ENCODE measurements at regions not wholly inside any gene's neighbourhood (a gene's known extent, or its start where the extent isn't known, plus 50 kb on each side); places are given as distances from the start of the nearest gene placed in this dataset.

DNA sequence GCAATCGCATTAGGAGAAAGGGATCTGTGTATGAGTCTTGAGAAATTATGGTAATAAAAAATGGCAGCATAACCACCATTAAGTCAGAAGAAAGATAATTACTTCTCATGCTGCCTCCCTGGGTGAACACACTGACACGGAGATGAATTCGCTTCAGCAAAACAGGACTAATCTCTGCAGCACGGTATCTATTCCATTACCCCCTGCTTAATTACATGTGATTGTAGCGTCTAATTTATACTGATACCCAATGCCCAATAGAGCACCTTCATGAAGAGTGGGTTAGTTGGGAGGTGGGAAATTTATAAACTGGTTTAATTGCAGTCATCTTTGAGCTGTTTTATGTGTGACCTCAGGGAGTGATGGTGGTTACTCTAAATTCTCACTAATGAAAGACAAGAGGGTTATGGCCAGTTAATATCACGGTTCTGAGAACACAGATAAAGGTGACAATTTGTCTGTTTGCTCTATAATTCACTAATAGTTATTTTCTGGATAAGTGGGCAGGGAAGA is 476.2 kb upstream of the SULF2 start:
- no peak for DNase-seq

- DNase-seq, result no peak
Observed at GRCh38 chr20:48260129-48260756, 475.0 kb upstream of the SULF2 start.

DNA sequence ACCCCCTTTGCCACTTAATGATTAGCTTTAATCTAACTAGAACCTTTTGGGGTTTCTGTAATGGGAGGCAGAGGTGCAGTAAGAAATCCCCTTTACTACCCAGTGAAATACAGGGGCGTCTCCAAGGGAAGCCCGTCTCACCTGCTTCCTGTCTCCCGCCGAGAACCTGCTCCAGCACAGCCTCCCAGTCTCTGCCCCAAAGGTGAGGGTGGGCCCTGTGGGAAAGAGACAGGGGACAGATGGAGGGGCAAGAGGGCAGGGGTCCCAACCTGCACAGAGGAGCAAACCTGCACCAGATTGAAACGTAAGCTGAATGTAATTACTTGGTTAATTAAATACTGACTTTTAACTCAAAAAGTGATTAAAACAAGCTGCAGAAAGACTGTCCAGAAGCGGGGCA is 474.2 kb upstream of the SULF2 start:
- no peak for DNase-seq

- DNase-seq, result no peak
Observed at GRCh38 chr20:48257833-48258232, 472.6 kb upstream of the SULF2 start.

DNA sequence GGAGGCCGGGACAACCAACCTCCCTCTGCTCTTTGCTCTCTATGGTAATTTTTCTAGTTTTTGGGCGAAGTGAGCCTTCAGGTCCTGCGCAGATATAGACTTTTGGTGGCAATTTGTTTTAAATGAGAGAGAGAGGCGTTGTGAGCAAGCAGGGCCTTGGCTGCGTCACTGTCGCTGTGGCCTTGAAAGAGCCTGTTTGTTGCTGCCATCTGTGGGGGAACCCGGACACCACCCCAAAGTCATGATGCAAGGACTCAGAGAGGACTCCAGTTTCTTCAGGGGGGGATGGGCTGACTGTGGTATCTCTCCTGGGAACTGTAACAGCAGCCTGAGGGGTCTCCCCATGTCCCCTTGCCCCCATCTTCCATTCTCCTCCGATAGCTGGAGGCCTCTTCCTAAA is 462.7 kb upstream of the SULF2 start:
- no peak for DNase-seq

GRCh38 chr20:48246061-48246790 is 460.9 kb upstream of the SULF2 start:
- no peak for DNase-seq

- no peak for DNase-seq
Observed at GRCh38 chr20:48242623-48243022, 457.3 kb upstream of the SULF2 start.

GRCh38 chr20:48241482-48241881 is 456.2 kb upstream of the SULF2 start:
- DNase-seq, result no peak

GRCh38 chr20:48238781-48239180 is 453.5 kb upstream of the SULF2 start:
- no peak for DNase-seq

DNA sequence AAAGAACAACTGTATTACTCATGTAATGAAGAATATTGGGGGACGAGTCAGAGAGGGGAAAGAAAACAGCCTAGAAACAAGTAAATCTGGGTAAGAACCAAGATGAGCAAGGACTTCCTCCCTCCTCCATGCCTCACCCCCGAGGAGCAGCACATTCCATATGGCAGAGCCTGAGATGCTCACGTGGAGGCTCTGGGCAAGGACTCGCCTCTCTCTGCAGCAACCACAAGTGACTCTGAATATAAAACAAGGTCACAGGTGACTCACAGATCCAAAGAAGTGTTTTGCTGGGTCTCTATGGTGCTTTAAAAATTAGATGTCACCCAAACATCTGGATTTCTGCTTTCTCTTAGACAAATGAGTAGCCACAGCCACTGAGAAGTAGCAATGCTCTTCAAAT is 453.0 kb upstream of the SULF2 start:
- no peak for DNase-seq

DNA sequence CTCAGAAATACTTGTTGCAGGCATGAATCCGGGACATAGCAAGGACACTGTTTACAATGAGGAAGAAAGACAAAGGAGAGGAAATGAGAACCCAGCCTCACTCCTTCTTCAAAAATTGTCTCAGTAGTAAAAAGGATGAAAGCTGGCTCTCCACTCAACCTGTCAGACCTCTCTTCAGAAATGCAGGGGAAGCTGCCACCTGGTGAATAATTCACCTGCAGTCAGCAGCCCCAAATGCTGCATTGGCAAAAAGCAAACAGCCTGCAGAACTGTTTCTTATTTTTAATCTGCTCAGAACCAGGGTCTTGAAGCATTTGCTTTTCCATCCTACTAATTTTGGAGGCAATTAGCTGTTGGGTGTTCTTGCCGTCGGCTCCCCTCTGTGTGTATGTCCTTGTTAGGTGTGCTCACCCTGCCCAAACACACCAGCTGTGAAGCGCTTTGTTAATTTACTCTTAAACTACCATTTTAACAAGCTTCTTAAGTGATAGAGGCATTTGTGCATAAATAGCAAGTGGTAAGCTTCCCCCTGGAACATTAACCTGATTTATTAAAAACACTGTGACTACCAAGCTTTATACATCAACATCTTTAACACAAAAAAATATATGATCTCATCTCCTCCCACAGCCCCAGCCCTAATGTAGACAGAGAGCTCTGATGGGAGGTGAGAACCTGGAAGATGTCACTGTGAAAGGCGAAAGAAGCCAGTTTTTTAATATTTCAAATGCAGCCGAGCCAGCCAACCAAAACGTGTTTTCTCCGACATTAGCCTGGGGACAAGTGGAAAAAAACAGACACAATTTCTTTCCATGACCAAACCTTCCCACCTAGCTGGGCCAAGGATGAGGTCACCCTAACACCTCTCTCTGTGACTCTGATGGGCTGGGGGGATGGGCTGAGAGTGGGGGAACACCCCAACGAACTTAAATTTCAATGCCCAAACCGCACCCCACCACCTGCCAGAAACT is 451.0 kb upstream of the SULF2 start:
- DNase-seq, result no peak

- DNase-seq, result no peak
Observed at GRCh38 chr20:48234951-48235350, 449.7 kb upstream of the SULF2 start.

DNA sequence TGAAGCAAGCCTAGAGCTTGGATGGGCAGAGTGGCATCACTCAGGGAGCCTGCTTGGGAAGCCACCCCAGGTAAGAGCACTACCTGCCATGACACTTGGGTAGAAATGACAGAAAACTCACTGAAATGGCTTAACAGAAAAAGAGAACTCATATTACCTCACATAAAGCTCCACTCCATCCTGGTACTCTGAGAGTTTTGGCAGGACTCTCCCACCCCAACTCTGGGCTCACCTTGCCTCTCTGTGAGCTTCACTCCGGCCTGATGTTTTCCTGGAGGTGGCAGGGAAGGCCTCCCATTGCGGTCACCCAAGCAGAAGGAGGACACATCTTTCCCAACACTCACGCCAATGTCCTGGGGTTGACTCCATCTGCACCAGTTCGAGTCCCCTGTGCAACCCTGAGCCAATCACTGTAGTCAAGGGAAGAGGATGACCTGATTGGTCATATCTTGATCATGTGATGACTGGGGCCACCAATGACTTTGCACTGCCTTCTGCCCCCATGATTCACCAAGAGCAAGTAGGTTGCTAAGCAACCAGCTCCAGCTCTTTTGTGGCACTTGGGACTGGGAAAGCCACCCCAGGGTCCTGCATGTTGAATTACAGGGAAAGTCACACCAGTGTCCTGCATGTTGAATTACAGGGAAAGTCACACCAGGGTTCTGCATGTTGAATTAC is 446.1 kb upstream of the SULF2 start:
- no peak for DNase-seq

GRCh38 chr20:48230216-48230615 is 444.9 kb upstream of the SULF2 start:
- DNase-seq, result no peak

DNA sequence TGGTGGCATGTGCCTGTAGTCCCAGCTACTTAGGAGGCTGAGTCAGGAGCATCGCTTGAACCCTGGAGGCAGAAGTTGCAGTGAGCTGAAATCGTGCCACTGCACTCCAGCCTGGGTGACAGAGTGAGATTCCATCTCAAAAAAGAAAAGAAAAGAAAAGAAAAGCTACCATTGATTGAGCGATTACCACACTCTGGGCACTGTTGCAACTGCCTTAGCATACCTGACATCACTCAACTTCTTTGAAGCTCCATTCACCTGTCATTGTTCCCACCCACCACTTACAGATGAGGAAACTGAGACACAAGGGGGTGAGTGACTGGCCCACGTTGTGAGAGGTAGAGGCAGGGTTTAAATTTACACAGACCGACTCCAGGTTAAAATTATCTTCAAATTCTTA is 442.1 kb upstream of the SULF2 start:
- DNase-seq, result no peak

DNA sequence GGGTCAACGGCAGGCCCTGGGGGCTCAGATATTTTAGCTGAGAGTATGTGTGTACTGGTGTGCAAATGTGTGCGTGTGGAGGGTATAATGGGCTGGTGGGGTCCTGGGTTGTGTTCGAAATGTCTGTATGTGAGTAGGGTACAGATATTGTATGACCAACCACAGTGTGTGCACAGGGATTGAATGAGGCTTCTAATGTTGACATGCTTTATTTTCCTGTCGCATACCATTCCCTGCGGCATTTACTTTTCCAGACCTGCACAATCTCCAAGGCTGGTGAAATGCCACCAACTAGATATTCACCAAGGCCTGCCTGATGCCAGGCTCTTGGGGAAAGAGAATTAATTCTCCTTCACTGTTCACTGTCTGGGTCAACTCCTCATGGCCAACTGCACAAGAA is 441.4 kb upstream of the SULF2 start:
- DNase-seq, result no peak

DNA sequence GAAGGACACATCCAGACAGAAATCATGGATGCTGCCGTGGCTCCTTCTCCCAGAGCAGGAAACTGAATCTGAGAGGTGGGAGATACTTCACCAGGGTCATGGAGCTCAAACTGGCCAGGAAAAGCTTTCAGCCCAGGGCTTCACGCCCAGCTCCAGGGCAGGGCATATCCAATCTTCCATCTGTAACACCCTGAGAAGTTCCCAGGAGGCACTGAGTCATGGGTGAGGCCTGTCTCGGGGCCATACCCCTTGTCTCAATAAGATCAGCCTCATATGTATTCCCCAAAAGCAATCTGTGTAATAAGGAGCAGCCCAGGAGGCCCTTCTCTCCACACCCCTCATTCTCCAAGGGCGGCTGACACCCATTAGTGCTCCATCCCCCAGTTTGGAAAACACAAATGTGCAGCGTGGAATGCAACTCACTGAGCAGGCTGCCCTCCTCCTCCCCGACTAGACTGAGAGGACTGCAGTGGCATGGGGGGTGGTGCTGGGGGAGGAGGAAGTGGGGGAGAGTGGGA is 439.3 kb upstream of the SULF2 start:
- DNase-seq, result no peak

DNA sequence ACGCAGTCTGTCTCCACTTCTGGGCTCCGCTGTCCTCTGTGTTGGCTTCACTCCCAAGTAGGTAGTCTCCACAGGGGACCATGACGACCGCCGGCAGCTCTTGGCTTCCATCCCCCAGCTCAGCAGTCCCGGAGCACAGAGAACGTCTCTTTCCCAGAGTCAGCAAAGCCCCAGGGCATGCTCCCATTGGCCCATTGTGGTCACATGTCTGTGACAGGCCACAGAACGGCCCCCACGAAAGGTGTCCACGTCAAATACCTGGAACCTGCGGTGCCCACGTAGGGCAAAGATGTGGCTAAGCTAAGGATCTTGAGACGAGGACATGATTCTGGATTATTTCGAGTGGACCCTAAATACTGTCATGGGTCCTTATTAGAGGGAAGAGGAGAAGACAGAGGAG is 438.4 kb upstream of the SULF2 start:
- DNase-seq, result no peak

- no peak for DNase-seq
Observed at GRCh38 chr20:48222595-48223180, 437.4 kb upstream of the SULF2 start.

DNA sequence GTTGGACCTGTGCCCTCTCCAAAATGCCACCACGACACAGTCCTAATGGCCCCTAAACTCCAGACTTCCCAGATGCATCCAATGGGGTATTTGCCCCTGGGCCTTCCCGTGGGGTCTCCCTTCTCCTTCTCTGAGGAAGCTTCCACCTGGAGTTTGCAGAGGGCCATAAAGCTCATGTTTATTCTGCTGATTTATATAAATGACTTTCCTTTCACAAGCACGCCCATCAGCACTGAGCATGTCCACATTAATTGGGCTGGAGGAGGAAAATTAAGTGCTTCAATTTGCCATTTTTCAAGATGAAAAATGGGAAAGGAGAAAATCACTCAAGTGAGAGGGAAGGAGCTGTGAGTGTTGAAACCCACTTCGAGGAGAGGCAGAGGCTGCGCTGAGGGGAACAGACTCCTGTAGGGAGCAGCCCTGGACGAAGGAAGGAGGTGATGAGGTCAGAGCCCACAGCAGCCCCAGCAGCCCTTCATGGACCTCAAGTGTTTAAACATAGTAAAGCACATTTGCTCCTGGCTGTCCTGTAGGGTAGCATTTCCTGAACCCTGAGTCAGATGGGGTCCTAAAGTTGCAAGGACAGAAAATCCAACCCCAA is 434.9 kb upstream of the SULF2 start:
- no peak for DNase-seq

- no peak for DNase-seq
Observed at GRCh38 chr20:48219306-48219705, 434.0 kb upstream of the SULF2 start.

GRCh38 chr20:48217190-48217589 is 431.9 kb upstream of the SULF2 start:
- no peak for DNase-seq
